Tibial nerve (tissue), 4 donors: ENCODE measurements at regions not wholly inside any gene's neighbourhood (a gene's known extent, or its start where the extent isn't known, plus 50 kb on each side); places are given as distances from the start of the nearest gene placed in this dataset.

Source experiments
- DNase-seq, 2 donors: peaks; one replicate each; pipeline ENCODE4 v3.0.0-alpha.2; 2019; ENCODE audit warnings: low spot score in 2 of 2
- H3K27ac ChIP-seq, 4 donors: fragments of 200-600 bp; sonication (generic) in 3 of 4; one replicate each; pipeline ENCODE4 v1.5.1; 2017 to 2019; ENCODE audit warnings: mild to moderate bottlenecking in 1 of 4
- H3K27me3 ChIP-seq, 2 donors: fragments of 200-600 bp; sonication (generic) in 1 of 2; one replicate each; pipeline versions ENCODE4 v1.5.1 to v1.6.0; 2017 to 2019
- H3K36me3 ChIP-seq, 3 donors: fragments of 200-600 bp; sonication (generic); one replicate each; pipeline ENCODE4 v1.5.1; 2018 to 2019
- H3K4me1 ChIP-seq, 4 donors: fragments of 200-600 bp; sonication (generic) in 3 of 4; one replicate each; pipeline ENCODE4 v1.5.1; 2017 to 2019
- H3K4me3 ChIP-seq, 4 donors: fragments of 200-600 bp; sonication (generic) in 3 of 4; one replicate each; pipeline ENCODE4 v1.5.1; 2017 to 2019; ENCODE audit warnings: mild to moderate bottlenecking in 1 of 4, moderate library complexity in 1 of 4
- H3K9me3 ChIP-seq, 4 donors: fragments of 200-600 bp; sonication (generic) in 3 of 4; one replicate each; pipeline ENCODE4 v1.5.1; 2017 to 2019
- CTCF ChIP-seq, 5 experiments: fragments of 200-600 bp in 3 of 5; fragments of 450-650 bp in 2 of 5; sonication (generic) in 3 of 5; IDR thresholded peaks; one replicate each; pipeline ENCODE4 v1.5.1; 2016 to 2019; ENCODE audit warnings: antibody characterized with exemption in 5 of 5, mild to moderate bottlenecking in 3 of 5, moderate library complexity in 2 of 5
- EP300 ChIP-seq, 2 donors: sonication (generic); formaldehyde crosslinking; IDR thresholded peaks; one replicate each; pipeline ENCODE4 v1.6.1; 2017; ENCODE audit warnings: antibody characterized with exemption in 2 of 2, mild to moderate bottlenecking in 1 of 2
- POLR2A ChIP-seq, 2 donors: fragments of 450-650 bp; IDR thresholded peaks; one replicate each; pipeline ENCODE4 v1.6.1; 2017; ENCODE audit warnings: antibody characterized with exemption in 2 of 2, mild to moderate bottlenecking in 2 of 2, moderate library complexity in 2 of 2
- WGBS, 2 donors: methylation state at CpG; one replicate each; pipeline ENCODE4 v1.1.5; 2018; 5-methylcytosine and 5-hydroxymethylcytosine counted together

GRCh38 chr1:98345417-98345816 is 316.1 kb upstream of the SNX7 start:
- no peak overlapping the region for H3K4me3 ChIP-seq
- H3K4me1 ChIP-seq: no peaks in the 10 kb centered on the region
- WGBS, 2 donors: 70 to 81% methylated on average over 2 of the region's 2 CpGs
- DNase-seq: no peak
- no peaks in the 10 kb centered on the region for H3K9me3 ChIP-seq
- TF ChIP-seq POLR2A (IDR thresholded peaks at IDR 0.05) (no peak), CTCF (IDR thresholded peaks at IDR 0.05) (no peak), EP300 (IDR thresholded peaks at IDR 0.05) (no peak)
- H3K27ac ChIP-seq: no peak overlapping the region
- H3K36me3 ChIP-seq: no peaks in the 10 kb centered on the region
- no peaks in the 10 kb centered on the region for H3K27me3 ChIP-seq

GRCh38 chr1:98344731-98345130 is 316.8 kb upstream of the SNX7 start:
- Histone ChIP-seq H3K4me1 (no peaks in the 10 kb centered on the region), H3K4me3 (no peak overlapping the region), H3K27ac (no peak overlapping the region), H3K9me3 (no peaks in the 10 kb centered on the region), H3K36me3 (no peaks in the 10 kb centered on the region), H3K27me3 (no peaks in the 10 kb centered on the region)
- DNase-seq: no peak
- 74 to 78% methylated on average over 3 of the region's 3 CpGs for WGBS, 2 donors
- TF ChIP-seq CTCF (IDR thresholded peaks at IDR 0.05) (no peak), EP300 (IDR thresholded peaks at IDR 0.05) (no peak), POLR2A (IDR thresholded peaks at IDR 0.05) (no peak)

- H3K4me1 ChIP-seq: no peaks in the 10 kb centered on the region
- no peak for DNase-seq
- no peaks in the 10 kb centered on the region for H3K9me3 ChIP-seq
- no peaks in the 10 kb centered on the region for H3K36me3 ChIP-seq
- no peak overlapping the region for H3K27ac ChIP-seq
- whole genome bisulfite sequencing, 2 donors: 42 to 76% methylated on average over 1 of the region's 1 CpG
- H3K27me3 ChIP-seq: no peaks in the 10 kb centered on the region
- H3K4me3 ChIP-seq: no peak overlapping the region
- TF ChIP-seq POLR2A (IDR thresholded peaks at IDR 0.05): no peak
- TF ChIP-seq CTCF (IDR thresholded peaks at IDR 0.05): no peak
- TF ChIP-seq EP300 (IDR thresholded peaks at IDR 0.05): no peak
Observed at GRCh38 chr1:98342566-98342965, 319.0 kb upstream of the SNX7 start.

GRCh38 chr1:98340511-98340910 is 321.0 kb upstream of the SNX7 start:
- no peak for DNase-seq
- Histone ChIP-seq H3K36me3 (no peaks in the 10 kb centered on the region), H3K27ac (no peak overlapping the region), H3K4me3 (no peak overlapping the region), H3K27me3 (no peaks in the 10 kb centered on the region), H3K9me3 (no peaks in the 10 kb centered on the region), H3K4me1 (no peaks in the 10 kb centered on the region)
- no peak for TF ChIP-seq CTCF (IDR thresholded peaks at IDR 0.05)
- no peak for TF ChIP-seq EP300 (IDR thresholded peaks at IDR 0.05)
- TF ChIP-seq POLR2A (IDR thresholded peaks at IDR 0.05): no peak
- 89 to 90% methylated on average over 4 of the region's 4 CpGs for WGBS, 2 donors

- no peaks in the 10 kb centered on the region for H3K27me3 ChIP-seq
- peaks cover 0 to 8% (median 0%) of the 10 kb centered on the region in 4 donors for H3K4me1 ChIP-seq
- no peak overlapping the region for H3K4me3 ChIP-seq
- no peak for DNase-seq
- no peak overlapping the region for H3K27ac ChIP-seq
- no peaks in the 10 kb centered on the region for H3K9me3 ChIP-seq
- no peak for TF ChIP-seq POLR2A (IDR thresholded peaks at IDR 0.05)
- TF ChIP-seq EP300 (IDR thresholded peaks at IDR 0.05): no peak
- TF ChIP-seq CTCF (IDR thresholded peaks at IDR 0.05): no peak
- 72 to 74% methylated on average over 5 of the region's 5 CpGs for WGBS, 2 donors
- H3K36me3 ChIP-seq: no peaks in the 10 kb centered on the region
Observed at GRCh38 chr1:98336472-98337083, 324.9 kb upstream of the SNX7 start.
